ENCODE measurements at regions not wholly inside any gene's neighbourhood (a gene's known extent, or its start where the extent isn't known, plus 50 kb on each side); places are given as distances from the start of the nearest gene placed in this dataset.

DNA sequence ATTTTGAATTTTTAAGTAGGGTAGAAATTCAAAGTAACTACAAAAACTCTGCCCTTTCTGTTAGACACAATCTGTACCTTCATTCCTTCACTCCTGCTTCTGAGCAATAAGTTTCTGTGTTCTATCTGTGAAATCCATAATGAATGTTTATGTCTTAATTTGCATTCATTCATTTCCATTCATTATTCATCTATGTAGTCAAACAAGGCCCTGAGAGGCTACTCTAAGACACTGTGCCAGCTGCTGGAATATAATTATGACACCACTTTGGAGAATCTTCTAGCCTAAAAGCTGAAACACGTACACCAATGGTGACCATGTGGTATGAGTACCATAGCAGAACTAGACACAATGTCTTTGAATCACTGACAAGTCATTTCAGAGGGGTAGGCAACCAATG lies 199.9 kb upstream of the FAR2 start:
- TF ChIP-seq, protein P1, sequence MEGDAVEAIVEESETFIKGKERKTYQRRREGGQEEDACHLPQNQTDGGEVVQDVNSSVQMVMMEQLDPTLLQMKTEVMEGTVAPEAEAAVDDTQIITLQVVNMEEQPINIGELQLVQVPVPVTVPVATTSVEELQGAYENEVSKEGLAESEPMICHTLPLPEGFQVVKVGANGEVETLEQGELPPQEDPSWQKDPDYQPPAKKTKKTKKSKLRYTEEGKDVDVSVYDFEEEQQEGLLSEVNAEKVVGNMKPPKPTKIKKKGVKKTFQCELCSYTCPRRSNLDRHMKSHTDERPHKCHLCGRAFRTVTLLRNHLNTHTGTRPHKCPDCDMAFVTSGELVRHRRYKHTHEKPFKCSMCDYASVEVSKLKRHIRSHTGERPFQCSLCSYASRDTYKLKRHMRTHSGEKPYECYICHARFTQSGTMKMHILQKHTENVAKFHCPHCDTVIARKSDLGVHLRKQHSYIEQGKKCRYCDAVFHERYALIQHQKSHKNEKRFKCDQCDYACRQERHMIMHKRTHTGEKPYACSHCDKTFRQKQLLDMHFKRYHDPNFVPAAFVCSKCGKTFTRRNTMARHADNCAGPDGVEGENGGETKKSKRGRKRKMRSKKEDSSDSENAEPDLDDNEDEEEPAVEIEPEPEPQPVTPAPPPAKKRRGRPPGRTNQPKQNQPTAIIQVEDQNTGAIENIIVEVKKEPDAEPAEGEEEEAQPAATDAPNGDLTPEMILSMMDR (IDR thresholded peaks at IDR 0.05; ENCODE audit: unreplicated experiment in 3 of 3), result no peak
- no peaks in the 10 kb centered on the region for H3K27me3 Mint-ChIP-seq (ENCODE audit: low read depth)
- H3K4me1 Mint-ChIP-seq, result peaks cover under 1% of the 10 kb centered on the region
- no peaks in the 10 kb centered on the region for H3K9me3 Mint-ChIP-seq
- H3K4me3 Mint-ChIP-seq, result no peak overlapping the region
- no peak overlapping the region for H3K27ac Mint-ChIP-seq
- no peaks in the 10 kb centered on the region for H3K36me3 Mint-ChIP-seq (ENCODE audit: low read depth)

DNA sequence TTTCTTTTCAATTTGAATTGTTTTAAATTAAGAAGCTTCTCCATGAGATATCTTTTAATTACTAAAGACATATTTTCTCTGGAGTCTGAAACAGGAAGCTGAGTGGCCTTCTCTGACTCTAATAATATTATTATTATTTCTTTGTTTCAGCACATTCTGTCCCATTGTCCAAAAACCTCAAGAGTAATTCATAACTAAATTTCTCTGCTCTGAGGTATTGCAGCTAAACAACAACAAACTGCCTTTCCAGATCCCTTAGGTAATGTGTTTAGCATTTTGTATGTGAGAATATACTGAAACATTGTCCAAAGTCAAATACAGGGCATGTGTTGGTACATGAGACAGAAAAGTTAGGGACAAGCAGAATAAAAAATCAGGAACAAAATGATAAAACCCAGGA lies 199.0 kb upstream of the FAR2 start:
- TF ChIP-seq, protein P1 (IDR thresholded peaks at IDR 0.05; ENCODE audit: unreplicated experiment in 3 of 3), result no peak
- Mint-ChIP-seq H3K4me3 (no peak overlapping the region), H3K4me1 (peaks cover 7% of the 10 kb centered on the region), H3K27me3 (ENCODE audit: low read depth) (no peaks in the 10 kb centered on the region), H3K9me3 (no peaks in the 10 kb centered on the region), H3K36me3 (ENCODE audit: low read depth) (no peaks in the 10 kb centered on the region), H3K27ac (no peak overlapping the region)

DNA sequence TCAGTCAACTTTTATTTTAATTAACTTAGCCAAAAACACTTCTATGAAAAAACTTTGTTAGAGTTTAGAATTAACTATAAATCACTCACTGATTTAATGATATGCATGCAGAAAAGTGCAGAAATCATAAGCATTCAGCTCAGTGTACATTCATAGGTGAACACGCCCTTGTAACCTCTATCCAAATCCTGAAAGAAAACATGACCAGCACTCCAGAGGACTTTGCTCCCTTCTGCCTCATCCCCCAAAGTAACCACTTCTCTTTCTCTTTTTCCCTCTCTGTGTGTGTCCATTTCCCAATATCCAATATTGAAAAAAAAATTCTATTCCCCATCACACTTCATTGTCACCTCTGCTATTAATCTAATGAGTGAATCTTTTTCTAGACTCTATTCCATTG lies 197.1 kb upstream of the FAR2 start:
- H3K4me3 Mint-ChIP-seq, result no peak overlapping the region
- H3K4me1 Mint-ChIP-seq, result peaks cover 12% of the 10 kb centered on the region
- no peak overlapping the region for H3K27ac Mint-ChIP-seq
- H3K27me3 Mint-ChIP-seq (ENCODE audit: low read depth), result no peaks in the 10 kb centered on the region
- H3K36me3 Mint-ChIP-seq (ENCODE audit: low read depth), result no peaks in the 10 kb centered on the region
- H3K9me3 Mint-ChIP-seq, result no peaks in the 10 kb centered on the region
- TF ChIP-seq, protein P1 (IDR thresholded peaks at IDR 0.05; ENCODE audit: unreplicated experiment in 3 of 3), result no peak

DNA sequence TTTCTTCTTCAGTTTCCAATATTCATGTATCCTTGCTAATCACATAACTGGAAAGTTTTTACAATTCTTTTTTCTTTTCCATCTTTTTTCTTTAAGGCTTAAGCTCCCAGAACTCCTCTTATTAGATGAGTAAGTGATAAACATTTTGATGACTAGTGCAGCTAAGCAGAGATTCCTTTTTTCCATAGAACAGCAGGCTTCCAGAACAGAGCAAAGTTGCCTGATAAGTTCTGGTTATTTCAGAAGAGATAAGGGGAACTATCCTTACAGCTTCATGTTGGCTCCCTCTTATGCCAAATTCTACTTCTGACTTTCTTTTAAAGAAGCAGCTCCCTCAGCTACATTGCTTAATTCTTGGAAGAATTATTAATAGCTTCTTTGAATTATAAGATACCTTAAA lies 194.7 kb upstream of the FAR2 start:
- Mint-ChIP-seq H3K9me3 (no peaks in the 10 kb centered on the region), H3K27me3 (ENCODE audit: low read depth) (no peaks in the 10 kb centered on the region), H3K27ac (peak overlapping the region in 1 of 3 experiments; percentile 55), H3K4me3 (no peak overlapping the region), H3K4me1 (peaks cover 19% of the 10 kb centered on the region), H3K36me3 (ENCODE audit: low read depth) (no peaks in the 10 kb centered on the region)
- TF ChIP-seq, protein P1 (IDR thresholded peaks at IDR 0.05; ENCODE audit: unreplicated experiment in 3 of 3), result no peak

DNA sequence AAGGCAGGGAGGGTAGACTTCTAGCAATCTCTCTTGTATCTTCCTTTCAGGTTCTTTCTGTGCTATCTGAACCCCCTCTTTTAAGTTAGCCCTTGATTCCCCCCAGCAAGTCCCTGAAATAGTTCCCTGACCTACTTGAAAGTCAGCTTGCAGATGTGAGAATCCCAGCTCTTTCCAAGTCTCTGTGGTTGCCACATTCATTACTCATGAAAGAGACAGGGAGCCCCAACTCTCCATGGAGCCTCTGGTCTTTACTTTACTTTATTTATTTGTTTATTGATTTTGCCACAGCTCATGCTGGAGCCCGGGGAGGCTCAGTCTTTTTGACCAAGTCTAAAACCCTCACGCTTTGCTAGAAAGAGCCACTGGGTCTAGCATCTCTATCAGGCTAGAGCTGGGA lies 193.6 kb upstream of the FAR2 start:
- Mint-ChIP-seq H3K27ac (peak overlapping the region in 1 of 3 experiments; percentile 16), H3K36me3 (ENCODE audit: low read depth) (no peaks in the 10 kb centered on the region), H3K4me1 (peaks cover 21% of the 10 kb centered on the region), H3K27me3 (ENCODE audit: low read depth) (no peaks in the 10 kb centered on the region), H3K9me3 (no peaks in the 10 kb centered on the region), H3K4me3 (no peak overlapping the region)
- TF ChIP-seq, protein P1 (IDR thresholded peaks at IDR 0.05; ENCODE audit: unreplicated experiment in 3 of 3), result no peak

DNA sequence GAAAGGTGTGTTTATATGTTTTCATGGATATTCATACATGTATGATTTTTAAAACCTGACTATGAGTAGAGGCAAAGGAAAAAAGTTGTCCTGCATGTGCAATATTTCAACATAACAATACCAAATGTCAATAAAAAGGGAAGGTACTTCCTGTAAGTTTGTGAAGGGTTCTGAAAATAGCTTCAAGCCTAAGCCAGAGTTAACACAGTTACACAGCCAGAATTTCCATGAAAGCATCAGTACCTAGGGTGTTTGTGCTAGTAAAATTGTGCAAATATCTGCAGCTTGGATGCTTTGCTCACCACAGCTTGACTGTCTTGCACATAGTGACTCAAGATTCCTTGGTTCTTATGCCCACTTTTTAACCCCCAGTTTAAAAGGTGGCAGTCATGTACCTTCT lies 193.1 kb upstream of the FAR2 start:
- H3K9me3 Mint-ChIP-seq, result no peaks in the 10 kb centered on the region
- no peak overlapping the region for H3K27ac Mint-ChIP-seq
- H3K4me1 Mint-ChIP-seq, result peaks cover 24% of the 10 kb centered on the region
- TF ChIP-seq, protein P1 (IDR thresholded peaks at IDR 0.05; ENCODE audit: unreplicated experiment in 3 of 3), result no peak
- H3K27me3 Mint-ChIP-seq (ENCODE audit: low read depth), result no peaks in the 10 kb centered on the region
- H3K36me3 Mint-ChIP-seq (ENCODE audit: low read depth), result no peaks in the 10 kb centered on the region
- no peak overlapping the region for H3K4me3 Mint-ChIP-seq

All from nephron (organoid).